GM12875 (cell line): ENCODE measurements at regions not wholly inside any gene's neighbourhood (a gene's known extent, or its start where the extent isn't known, plus 50 kb on each side); places are given as distances from the start of the nearest gene placed in this dataset.

Source experiments
- H3K4me3 ChIP-seq: one replicate; pipeline ENCODE4 v1.5.1; 2011; ENCODE audit warnings: low read depth, low read length, control low read depth
- CTCF ChIP-seq: IDR thresholded peaks from 2 replicates; pipeline ENCODE4 v1.5.1; 2011; ENCODE audit warnings: low read depth, mild to moderate bottlenecking, control low read depth, inconsistent platforms, low read length, moderate library complexity, borderline replicate concordance; ENCODE audit not compliant: insufficient read depth

- TF ChIP-seq CTCF = no peak
Measured at GRCh38 chr14:46248001-46248630, 403.5 kb downstream of the RPL10L start.

DNA sequence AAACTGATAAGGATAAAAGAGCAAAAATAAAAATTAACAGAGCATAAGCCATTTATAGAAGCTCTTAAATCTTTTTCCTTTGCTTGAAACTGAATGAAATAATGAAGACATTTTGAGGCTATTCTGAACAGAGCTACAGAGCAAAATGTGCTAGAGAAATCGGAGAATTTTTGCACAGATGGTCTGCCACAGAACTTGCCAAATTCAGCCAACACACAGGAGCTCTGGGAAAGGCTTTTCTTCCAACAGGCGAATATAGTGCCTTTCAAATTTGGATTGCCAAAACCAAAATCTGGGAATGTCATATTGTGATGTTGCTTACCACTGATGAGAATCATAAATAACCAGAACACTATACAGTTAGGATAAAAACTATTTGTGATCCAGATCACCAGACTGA is 406.3 kb downstream of the RPL10L start:
- no peak for TF ChIP-seq CTCF
- H3K4me3 ChIP-seq = no peak overlapping the region

More at GRCh38 chr14:46248001-46248630, 403.5 kb downstream of the RPL10L start:
- no peak overlapping the region for H3K4me3 ChIP-seq

GRCh38 chr14:46233786-46234185 is 417.8 kb downstream of the RPL10L start:
- no peak for TF ChIP-seq CTCF
- no peak overlapping the region for H3K4me3 ChIP-seq

- TF ChIP-seq CTCF = no peak
- H3K4me3 ChIP-seq = no peak overlapping the region
Measured at GRCh38 chr14:46230540-46230939, 421.0 kb downstream of the RPL10L start.

GRCh38 chr14:46215801-46216200 is 435.8 kb downstream of the RPL10L start:
- H3K4me3 ChIP-seq = no peak overlapping the region
- TF ChIP-seq CTCF = no peak

- no peak overlapping the region for H3K4me3 ChIP-seq
- TF ChIP-seq CTCF = no peak
Measured at GRCh38 chr14:46198676-46199075, 452.9 kb downstream of the RPL10L start.

DNA sequence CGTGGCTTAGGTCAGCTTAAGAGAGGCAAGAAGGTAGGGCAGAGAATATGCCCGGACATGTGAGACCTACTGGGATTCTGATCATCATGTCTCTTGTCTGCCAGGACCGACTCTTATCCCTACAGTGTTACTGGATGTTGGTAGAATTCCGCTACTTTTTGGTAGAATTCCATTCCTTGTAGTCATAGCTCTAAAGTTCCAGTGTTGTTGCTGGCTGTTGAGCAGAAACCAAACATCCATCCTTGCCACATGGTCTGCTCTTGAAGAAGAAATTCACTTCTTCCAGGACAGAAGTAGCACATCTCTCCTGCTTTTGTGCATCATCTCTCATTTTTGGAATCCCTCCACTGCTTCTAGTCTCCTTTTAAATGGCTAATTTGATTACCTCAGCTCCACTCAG is 453.7 kb downstream of the RPL10L start:
- no peak for TF ChIP-seq CTCF

More for the DNA sequence above, 453.7 kb downstream of the RPL10L start:
- no peak overlapping the region for H3K4me3 ChIP-seq
